ENCODE measurements at regions not wholly inside any gene's neighbourhood (a gene's known extent, or its start where the extent isn't known, plus 50 kb on each side); places are given as distances from the start of the nearest gene placed in this dataset.
A peak's percentile ranks its signal among the peaks of the same experiment; 100 is the strongest.

DNA sequence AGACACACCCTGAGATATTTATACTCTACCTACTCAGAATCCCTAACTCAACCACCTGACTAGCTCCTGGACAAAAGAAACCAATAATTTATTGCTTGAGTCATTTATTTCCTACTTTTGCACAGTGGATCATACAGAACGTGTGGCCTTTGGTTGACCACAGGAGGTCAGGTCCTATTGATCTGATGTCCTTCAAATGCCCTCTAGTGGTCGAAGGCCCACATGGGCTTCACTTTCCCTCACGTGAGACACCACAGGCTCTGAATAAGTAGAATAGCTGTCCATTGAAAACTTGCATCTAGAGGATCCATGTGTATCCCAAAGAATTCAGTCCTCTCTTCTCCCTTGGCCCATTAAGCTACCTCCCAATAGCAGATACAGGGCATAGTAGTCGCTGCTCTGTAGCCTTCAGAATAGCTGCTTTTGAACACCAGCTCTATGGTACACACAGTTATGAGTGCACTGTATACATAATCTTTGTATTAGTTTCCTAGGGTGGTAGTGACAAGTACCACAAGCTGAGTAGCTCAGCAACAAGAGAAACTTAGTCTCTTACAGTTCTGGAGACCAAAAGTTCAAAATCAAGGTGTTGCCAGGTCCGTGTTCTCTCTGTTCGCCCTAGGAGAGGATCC lies 177.6 kb upstream of the SMARCA2 start:
- TF ChIP-seq, protein P1, sequence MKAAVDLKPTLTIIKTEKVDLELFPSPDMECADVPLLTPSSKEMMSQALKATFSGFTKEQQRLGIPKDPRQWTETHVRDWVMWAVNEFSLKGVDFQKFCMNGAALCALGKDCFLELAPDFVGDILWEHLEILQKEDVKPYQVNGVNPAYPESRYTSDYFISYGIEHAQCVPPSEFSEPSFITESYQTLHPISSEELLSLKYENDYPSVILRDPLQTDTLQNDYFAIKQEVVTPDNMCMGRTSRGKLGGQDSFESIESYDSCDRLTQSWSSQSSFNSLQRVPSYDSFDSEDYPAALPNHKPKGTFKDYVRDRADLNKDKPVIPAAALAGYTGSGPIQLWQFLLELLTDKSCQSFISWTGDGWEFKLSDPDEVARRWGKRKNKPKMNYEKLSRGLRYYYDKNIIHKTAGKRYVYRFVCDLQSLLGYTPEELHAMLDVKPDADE (IDR thresholded peaks at IDR 0.05): no peak
- TF ChIP-seq, protein P2, sequence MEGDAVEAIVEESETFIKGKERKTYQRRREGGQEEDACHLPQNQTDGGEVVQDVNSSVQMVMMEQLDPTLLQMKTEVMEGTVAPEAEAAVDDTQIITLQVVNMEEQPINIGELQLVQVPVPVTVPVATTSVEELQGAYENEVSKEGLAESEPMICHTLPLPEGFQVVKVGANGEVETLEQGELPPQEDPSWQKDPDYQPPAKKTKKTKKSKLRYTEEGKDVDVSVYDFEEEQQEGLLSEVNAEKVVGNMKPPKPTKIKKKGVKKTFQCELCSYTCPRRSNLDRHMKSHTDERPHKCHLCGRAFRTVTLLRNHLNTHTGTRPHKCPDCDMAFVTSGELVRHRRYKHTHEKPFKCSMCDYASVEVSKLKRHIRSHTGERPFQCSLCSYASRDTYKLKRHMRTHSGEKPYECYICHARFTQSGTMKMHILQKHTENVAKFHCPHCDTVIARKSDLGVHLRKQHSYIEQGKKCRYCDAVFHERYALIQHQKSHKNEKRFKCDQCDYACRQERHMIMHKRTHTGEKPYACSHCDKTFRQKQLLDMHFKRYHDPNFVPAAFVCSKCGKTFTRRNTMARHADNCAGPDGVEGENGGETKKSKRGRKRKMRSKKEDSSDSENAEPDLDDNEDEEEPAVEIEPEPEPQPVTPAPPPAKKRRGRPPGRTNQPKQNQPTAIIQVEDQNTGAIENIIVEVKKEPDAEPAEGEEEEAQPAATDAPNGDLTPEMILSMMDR (conservative IDR thresholded peaks at IDR 0.05; ENCODE audit: low read depth in 2 of 2): peak; percentile 84 to 93
- Mint-ChIP-seq H3K9me3 (no peaks in the 10 kb centered on the region; the same call in 2 of the 3 replicates), H3K4me3 (no peak overlapping the region), H3K27me3 (ENCODE audit: insufficient read depth, low read depth, poor library complexity) (peaks cover 3% of the 10 kb centered on the region), H3K36me3 (ENCODE audit: low read depth) (no peaks in the 10 kb centered on the region), H3K4me1 (peaks cover 10% of the 10 kb centered on the region; the same call in 2 of the 3 replicates), H3K27ac (no peak overlapping the region)
- Histone ChIP-seq H3K9me2 (ENCODE audit: insufficient read depth) (no peaks in the 10 kb centered on the region), H3K27me3 (ENCODE audit: insufficient read depth) (no peaks in the 10 kb centered on the region), H2AFZ (no peak overlapping the region), H3K36me3 (ENCODE audit: insufficient read depth) (no peaks in the 10 kb centered on the region), H3K79me2 (replicated peaks; ENCODE audit: insufficient read depth) (no peaks in the 10 kb centered on the region), H3F3A (replicated peaks; ENCODE audit: low read depth) (no peaks in the 10 kb centered on the region), H3K4me1 (ENCODE audit: insufficient read depth) (no peaks in the 10 kb centered on the region; the same call in 1 of the 2 replicates), H4K20me1 (replicated peaks; ENCODE audit: insufficient read depth) (no peaks in the 10 kb centered on the region), H3K27ac (ENCODE audit: low read depth) (no peak overlapping the region), H3K4me3 (no peak overlapping the region), H3K4me2 (no peak overlapping the region)
- ATAC-seq (peak; percentile 93), DNase-seq (ENCODE audit: low spot score) (peak; percentile 90)

DNA sequence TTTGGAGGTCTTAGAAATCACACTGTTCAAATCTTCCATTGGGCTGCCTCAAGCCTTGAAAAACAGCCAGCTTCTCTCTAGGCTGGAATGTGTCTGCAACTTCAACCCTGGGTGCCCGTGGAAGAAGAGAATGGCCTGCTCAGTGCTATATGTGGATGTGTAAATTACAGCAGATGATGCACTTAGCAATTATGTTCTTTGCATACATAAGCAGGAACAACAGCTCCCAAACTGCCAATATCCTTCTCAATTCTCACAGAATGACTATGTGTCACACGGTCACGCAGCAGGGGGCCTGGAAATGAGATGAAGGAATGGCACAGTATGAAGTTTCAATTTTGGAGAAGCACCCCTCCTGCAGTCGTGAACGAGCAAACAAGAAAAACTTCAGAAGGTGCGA lies 175.2 kb upstream of the SMARCA2 start:
- Histone ChIP-seq H3K4me1 (ENCODE audit: insufficient read depth) (no peaks in the 10 kb centered on the region; the same call in 1 of the 2 replicates), H4K20me1 (replicated peaks; ENCODE audit: insufficient read depth) (no peaks in the 10 kb centered on the region), H3K36me3 (ENCODE audit: insufficient read depth) (no peaks in the 10 kb centered on the region), H3K27me3 (ENCODE audit: insufficient read depth) (no peaks in the 10 kb centered on the region), H3F3A (replicated peaks; ENCODE audit: low read depth) (no peaks in the 10 kb centered on the region), H3K27ac (ENCODE audit: low read depth) (no peak overlapping the region), H3K4me2 (no peak overlapping the region), H2AFZ (peak overlapping the region; percentile 69; the same call in 1 of the 2 replicates), H3K9me2 (ENCODE audit: insufficient read depth) (no peaks in the 10 kb centered on the region), H3K79me2 (replicated peaks; ENCODE audit: insufficient read depth) (no peaks in the 10 kb centered on the region), H3K4me3 (no peak overlapping the region)
- no peak for DNase-seq (ENCODE audit: low spot score)
- H3K36me3 Mint-ChIP-seq (ENCODE audit: low read depth): no peaks in the 10 kb centered on the region
- ATAC-seq: no peak
- H3K4me3 Mint-ChIP-seq: no peak overlapping the region
- H3K27ac Mint-ChIP-seq: no peak overlapping the region
- peaks cover 7% of the 10 kb centered on the region; the same call in 2 of the 3 replicates for H3K4me1 Mint-ChIP-seq
- H3K9me3 Mint-ChIP-seq: no peaks in the 10 kb centered on the region; the same call in 2 of the 3 replicates
- H3K27me3 Mint-ChIP-seq (ENCODE audit: insufficient read depth, low read depth, poor library complexity): peaks cover 3% of the 10 kb centered on the region
- TF ChIP-seq ZNF331 (CRISPR knock-in tag; IDR thresholded peaks at IDR 0.05; ENCODE audit: low read depth) (no peak), NANOG (IDR thresholded peaks at IDR 0.05; ENCODE audit: borderline replicate concordance) (no peak), STAT1 (IDR thresholded peaks at IDR 0.05; ENCODE audit: unreplicated experiment) (no peak), POLR2AphosphoS5 (IDR thresholded peaks at IDR 0.05; ENCODE audit: low read depth) (no peak), ZNF114 (CRISPR knock-in tag; IDR thresholded peaks at IDR 0.05) (no peak), EZH2phosphoT487 (IDR thresholded peaks at IDR 0.05; ENCODE audit: unreplicated experiment) (no peak), CREB1 (CRISPR knock-in tag; IDR thresholded peaks at IDR 0.05; ENCODE audit: low read depth) (no peak), EZH2 (IDR thresholded peaks at IDR 0.05; ENCODE audit: low read depth, unreplicated experiment) (no peak), JUNB (IDR thresholded peaks at IDR 0.05; ENCODE audit: unreplicated experiment) (no peak)
- TF ChIP-seq, protein P1 (IDR thresholded peaks at IDR 0.05): no peak
- TF ChIP-seq, protein P2 (conservative IDR thresholded peaks at IDR 0.05; ENCODE audit: low read depth in 2 of 2): no peak
- TF ChIP-seq, protein P3, sequence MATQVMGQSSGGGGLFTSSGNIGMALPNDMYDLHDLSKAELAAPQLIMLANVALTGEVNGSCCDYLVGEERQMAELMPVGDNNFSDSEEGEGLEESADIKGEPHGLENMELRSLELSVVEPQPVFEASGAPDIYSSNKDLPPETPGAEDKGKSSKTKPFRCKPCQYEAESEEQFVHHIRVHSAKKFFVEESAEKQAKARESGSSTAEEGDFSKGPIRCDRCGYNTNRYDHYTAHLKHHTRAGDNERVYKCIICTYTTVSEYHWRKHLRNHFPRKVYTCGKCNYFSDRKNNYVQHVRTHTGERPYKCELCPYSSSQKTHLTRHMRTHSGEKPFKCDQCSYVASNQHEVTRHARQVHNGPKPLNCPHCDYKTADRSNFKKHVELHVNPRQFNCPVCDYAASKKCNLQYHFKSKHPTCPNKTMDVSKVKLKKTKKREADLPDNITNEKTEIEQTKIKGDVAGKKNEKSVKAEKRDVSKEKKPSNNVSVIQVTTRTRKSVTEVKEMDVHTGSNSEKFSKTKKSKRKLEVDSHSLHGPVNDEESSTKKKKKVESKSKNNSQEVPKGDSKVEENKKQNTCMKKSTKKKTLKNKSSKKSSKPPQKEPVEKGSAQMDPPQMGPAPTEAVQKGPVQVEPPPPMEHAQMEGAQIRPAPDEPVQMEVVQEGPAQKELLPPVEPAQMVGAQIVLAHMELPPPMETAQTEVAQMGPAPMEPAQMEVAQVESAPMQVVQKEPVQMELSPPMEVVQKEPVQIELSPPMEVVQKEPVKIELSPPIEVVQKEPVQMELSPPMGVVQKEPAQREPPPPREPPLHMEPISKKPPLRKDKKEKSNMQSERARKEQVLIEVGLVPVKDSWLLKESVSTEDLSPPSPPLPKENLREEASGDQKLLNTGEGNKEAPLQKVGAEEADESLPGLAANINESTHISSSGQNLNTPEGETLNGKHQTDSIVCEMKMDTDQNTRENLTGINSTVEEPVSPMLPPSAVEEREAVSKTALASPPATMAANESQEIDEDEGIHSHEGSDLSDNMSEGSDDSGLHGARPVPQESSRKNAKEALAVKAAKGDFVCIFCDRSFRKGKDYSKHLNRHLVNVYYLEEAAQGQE (IDR thresholded peaks at IDR 0.05; ENCODE audit: unreplicated experiment): no peak

All from GM23338 (cell line).